HepG2 (cell line): ENCODE measurements at regions not wholly inside any gene's neighbourhood (a gene's known extent, or its start where the extent isn't known, plus 50 kb on each side); places are given as distances from the start of the nearest gene placed in this dataset.

ENCODE experiments used
- AKAP8 ChIP-seq: sonication (generic); formaldehyde crosslinking; IDR thresholded peaks from 2 replicates; pipeline ENCODE4 v1.5.1; 2020; ENCODE audit warnings: mild to moderate bottlenecking, missing genetic modification reagents
- ATF7 ChIP-seq, 2 experiments: fragments of 450-650 bp in 1 of 2; sonication (generic) in 1 of 2; formaldehyde crosslinking in 1 of 2; IDR thresholded peaks; 2 replicates each; pipeline versions ENCODE4 v1.4.0 to v1.6.1; 2016 to 2020; ENCODE audit warnings: antibody characterized with exemption in 1 of 2, mild to moderate bottlenecking in 1 of 2, missing genetic modification reagents in 1 of 2
- EHMT2 ChIP-seq: fragments of 200-600 bp; sonication (generic); IDR thresholded peaks from 2 replicates; pipeline ENCODE4 v1.7.0; 2017; ENCODE audit warnings: antibody characterized with exemption, low read depth, low read length, borderline replicate concordance
- HDAC1 ChIP-seq: sonication (generic); formaldehyde crosslinking; IDR thresholded peaks from 2 replicates; pipeline ENCODE4 v1.5.1; 2020; ENCODE audit warnings: mild to moderate bottlenecking, missing genetic modification reagents
- HMG20A ChIP-seq: IDR thresholded peaks from 2 replicates; pipeline ENCODE4 v1.6.1; 2016; ENCODE audit warnings: borderline replicate concordance
- HOXA7 ChIP-seq: sonication (generic); formaldehyde crosslinking; IDR thresholded peaks from 2 replicates; pipeline ENCODE4 v1.8.1; 2022; ENCODE audit warnings: mild to moderate bottlenecking, missing genetic modification reagents, moderate library complexity
- KLF9 ChIP-seq: IDR thresholded peaks from 2 replicates; pipeline ENCODE4 v1.6.1; 2016; ENCODE audit warnings: low read depth
- MAFK ChIP-seq, 2 experiments: IDR thresholded peaks in 1 of 2; conservative IDR thresholded peaks in 1 of 2; 2 replicates each; pipeline ENCODE4 v1.6.1; 2011; ENCODE audit warnings: improper control_type of control experiment in 2 of 2, low read length in 2 of 2
- MLXIP ChIP-seq: sonication (generic); formaldehyde crosslinking; IDR thresholded peaks from 2 replicates; pipeline ENCODE4 v1.9.0; 2021; ENCODE audit warnings: missing genetic modification reagents, borderline replicate concordance
- PCBP1 ChIP-seq: fragments of 200-400 bp; formaldehyde crosslinking; IDR thresholded peaks from 2 replicates; pipeline ENCODE4 v1.6.1; 2017; ENCODE audit warnings: mild to moderate bottlenecking, low read depth, low read length, borderline replicate concordance
- PREB ChIP-seq: sonication (generic); formaldehyde crosslinking; IDR thresholded peaks from 2 replicates; pipeline ENCODE4 v1.4.0; 2020; ENCODE audit warnings: missing genetic modification reagents
- RNF219 ChIP-seq: sonication (generic); formaldehyde crosslinking; IDR thresholded peaks from 2 replicates; pipeline ENCODE4 v1.5.0; 2020; ENCODE audit warnings: mild to moderate bottlenecking, missing genetic modification reagents
- RXRB ChIP-seq: IDR thresholded peaks from 2 replicates; pipeline ENCODE4 v1.6.1; 2016; ENCODE audit warnings: borderline replicate concordance, missing genetic modification reagents, missing compliant biosample characterization
- SRSF1 ChIP-seq: fragments of 200-400 bp; formaldehyde crosslinking; optimal IDR thresholded peaks from 2 replicates; pipeline ENCODE3; 2017; ENCODE audit warnings: mild to moderate bottlenecking, low read depth, low read length, moderate library complexity
- TEAD2 ChIP-seq: sonication (generic); formaldehyde crosslinking; IDR thresholded peaks from 2 replicates; pipeline ENCODE4 v1.9.0; 2021; ENCODE audit warnings: missing genetic modification reagents
- ZBTB38 ChIP-seq: sonication (generic); formaldehyde crosslinking; IDR thresholded peaks from 2 replicates; pipeline ENCODE4 v1.5.1; 2020; ENCODE audit warnings: mild to moderate bottlenecking, missing genetic modification reagents
- ZNF337 ChIP-seq: sonication (generic); formaldehyde crosslinking; IDR thresholded peaks from 2 replicates; pipeline ENCODE4 v1.5.1; 2020; ENCODE audit warnings: missing genetic modification reagents, low read depth, mild to moderate bottlenecking, borderline replicate concordance
- ZNF430 ChIP-seq: sonication (generic); formaldehyde crosslinking; IDR thresholded peaks from 2 replicates; pipeline ENCODE4 v1.9.0; 2021; ENCODE audit warnings: mild to moderate bottlenecking, missing genetic modification reagents
- ZNF569 ChIP-seq: sonication (generic); formaldehyde crosslinking; IDR thresholded peaks from 2 replicates; pipeline ENCODE4 v1.5.0; 2020; ENCODE audit warnings: mild to moderate bottlenecking, missing genetic modification reagents, moderate library complexity, borderline replicate concordance
- ZNF574 ChIP-seq: sonication (generic); formaldehyde crosslinking; IDR thresholded peaks from 2 replicates; pipeline ENCODE4 v1.4.0; 2020; ENCODE audit warnings: missing genetic modification reagents
- ZNF773 ChIP-seq: sonication (generic); formaldehyde crosslinking; IDR thresholded peaks from 2 replicates; pipeline ENCODE4 v1.4.0; 2020; ENCODE audit warnings: missing genetic modification reagents, borderline replicate concordance

- TF ChIP-seq ATF7 (IDR thresholded peaks at IDR 0.05) (no peak), ATF7 (CRISPR knock-in tag; IDR thresholded peaks at IDR 0.05) (peak; percentile 94), TEAD2 (CRISPR knock-in tag) (no peak), ZNF574 (CRISPR knock-in tag) (peak; percentile 92), ZNF337 (CRISPR knock-in tag) (peak; percentile 97), HDAC1 (CRISPR knock-in tag) (peak; percentile 99), MLXIP (CRISPR knock-in tag) (peak; percentile 80; the same call in 1 of the 2 replicates), MAFK (conservative IDR thresholded peaks at IDR 0.05 in 1 of 2, IDR thresholded peaks at IDR 0.05 in 1 of 2; ENCODE audit: low read length in 2 of 2) (peak; percentile 99 to 100), AKAP8 (CRISPR knock-in tag) (peak; percentile 64; the same call in 1 of the 2 replicates), ZBTB38 (CRISPR knock-in tag) (peak; percentile 98), RXRB (peak; percentile 99), ZNF773 (CRISPR knock-in tag) (no peak), ZNF430 (CRISPR knock-in tag) (peak; percentile 98), PREB (CRISPR knock-in tag) (no peak), ZNF569 (no peak; the same call in 1 of the 2 replicates), KLF9 (CRISPR knock-in tag) (no peak), SRSF1 (peak; percentile 99), PCBP1 (peak; percentile 96), HMG20A (peak; percentile 93), EHMT2 (no peak), HOXA7 (CRISPR knock-in tag) (no peak), RNF219 (CRISPR knock-in tag) (peak; percentile 100; the same call in 1 of the 2 replicates)
Observed at GRCh38 chr20:50292591-50293283, 102.1 kb downstream of the CEBPB start (continued).
